ENCODE measurements at regions not wholly inside any gene's neighbourhood (a gene's known extent, or its start where the extent isn't known, plus 50 kb on each side); places are given as distances from the start of the nearest gene placed in this dataset.

DNA sequence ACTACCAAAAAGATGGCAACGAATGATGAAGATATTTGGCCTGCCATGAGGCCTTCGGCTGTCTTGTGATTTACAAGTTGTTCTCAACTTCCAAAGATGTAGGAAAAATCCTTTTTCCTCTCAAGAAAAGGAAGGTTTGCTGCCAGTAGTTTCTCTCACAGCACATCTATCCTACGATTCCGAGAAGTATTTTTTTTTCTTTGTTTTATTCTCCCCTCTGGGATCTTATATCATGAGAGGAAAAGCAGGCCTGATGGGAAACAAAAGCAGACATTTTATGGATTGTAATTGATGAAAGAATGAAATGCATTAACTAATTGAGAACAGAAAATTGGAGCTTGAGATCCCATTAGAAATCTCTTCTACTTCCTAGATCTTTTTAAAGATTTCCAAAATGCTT lies 1197.9 kb upstream of the SEL1L start:
- no peak for TF ChIP-seq POLR2AphosphoS5 (IDR thresholded peaks at IDR 0.05; ENCODE audit: low read depth, low read length)
- TF ChIP-seq, protein P1, sequence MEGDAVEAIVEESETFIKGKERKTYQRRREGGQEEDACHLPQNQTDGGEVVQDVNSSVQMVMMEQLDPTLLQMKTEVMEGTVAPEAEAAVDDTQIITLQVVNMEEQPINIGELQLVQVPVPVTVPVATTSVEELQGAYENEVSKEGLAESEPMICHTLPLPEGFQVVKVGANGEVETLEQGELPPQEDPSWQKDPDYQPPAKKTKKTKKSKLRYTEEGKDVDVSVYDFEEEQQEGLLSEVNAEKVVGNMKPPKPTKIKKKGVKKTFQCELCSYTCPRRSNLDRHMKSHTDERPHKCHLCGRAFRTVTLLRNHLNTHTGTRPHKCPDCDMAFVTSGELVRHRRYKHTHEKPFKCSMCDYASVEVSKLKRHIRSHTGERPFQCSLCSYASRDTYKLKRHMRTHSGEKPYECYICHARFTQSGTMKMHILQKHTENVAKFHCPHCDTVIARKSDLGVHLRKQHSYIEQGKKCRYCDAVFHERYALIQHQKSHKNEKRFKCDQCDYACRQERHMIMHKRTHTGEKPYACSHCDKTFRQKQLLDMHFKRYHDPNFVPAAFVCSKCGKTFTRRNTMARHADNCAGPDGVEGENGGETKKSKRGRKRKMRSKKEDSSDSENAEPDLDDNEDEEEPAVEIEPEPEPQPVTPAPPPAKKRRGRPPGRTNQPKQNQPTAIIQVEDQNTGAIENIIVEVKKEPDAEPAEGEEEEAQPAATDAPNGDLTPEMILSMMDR (IDR thresholded peaks at IDR 0.05): no peak
